AG09319 (cell line): ENCODE measurements at regions not wholly inside any gene's neighbourhood (a gene's known extent, or its start where the extent isn't known, plus 50 kb on each side); places are given as distances from the start of the nearest gene placed in this dataset.

ENCODE experiments used
- DNase-seq: peaks from one replicate; pipeline ENCODE4 v3.0.0-alpha.2; 2010; ENCODE audit warnings: low read depth; ENCODE audit errors: extremely low read depth
- CTCF ChIP-seq: IDR thresholded peaks from 2 replicates; pipeline ENCODE4 v1.5.1; 2011; ENCODE audit warnings: low read depth, mild to moderate bottlenecking, inconsistent platforms, low read length, moderate library complexity

GRCh38 chr5:18179579-18179978, 545.3 kb downstream of the TAF11L14 start:
- no peak for TF ChIP-seq CTCF
- DNase-seq, result no peak

- DNase-seq, result no peak
- no peak for TF ChIP-seq CTCF
Measured at GRCh38 chr5:18181575-18181974, 547.3 kb downstream of the TAF11L14 start.

DNA sequence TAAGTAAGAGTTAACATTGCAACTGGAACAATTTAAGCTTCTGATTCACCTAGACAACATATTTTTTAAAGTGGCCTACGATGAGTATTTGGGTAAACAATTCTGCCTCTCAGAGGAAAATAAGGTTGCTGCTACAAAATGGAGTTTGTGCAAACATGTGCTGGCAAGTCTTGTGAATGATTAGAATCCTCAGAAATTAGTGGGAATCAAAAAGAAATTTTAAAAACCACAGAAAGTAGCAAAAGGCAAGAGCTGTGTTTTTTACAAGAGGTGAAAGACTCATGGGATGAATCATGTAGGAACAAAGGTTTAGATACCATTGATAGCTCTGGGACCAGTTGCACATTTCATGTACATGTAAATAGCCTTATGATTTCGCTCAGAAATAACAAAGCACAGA, 561.6 kb downstream of the TAF11L14 start:
- DNase-seq, result no peak

GRCh38 chr5:18197734-18198133, 563.5 kb downstream of the TAF11L14 start:
- TF ChIP-seq CTCF, result no peak
- DNase-seq, result no peak

More for the DNA sequence above, 561.6 kb downstream of the TAF11L14 start:
- TF ChIP-seq CTCF, result no peak

DNA sequence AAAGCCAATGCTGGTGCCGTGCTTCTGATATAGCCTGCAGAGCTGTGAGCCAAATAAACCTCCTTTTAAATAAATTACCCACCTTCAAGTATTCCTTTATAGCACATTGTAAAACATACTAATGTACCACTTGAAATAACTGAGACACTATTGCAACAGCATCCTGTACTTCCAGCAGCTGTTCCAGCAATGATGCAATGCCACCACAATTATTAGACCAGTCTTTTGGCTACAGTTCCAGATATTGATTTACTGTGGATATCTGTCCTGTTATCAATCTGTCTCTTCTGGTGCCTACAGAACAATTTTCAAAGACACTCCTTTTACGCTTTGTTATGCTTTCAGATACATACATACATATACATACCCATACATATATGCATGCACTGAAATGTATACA, 567.9 kb downstream of the TAF11L14 start:
- no peak for DNase-seq

GRCh38 chr5:18203296-18203695, 569.0 kb downstream of the TAF11L14 start:
- no peak for DNase-seq
- TF ChIP-seq CTCF, result no peak

More for the DNA sequence above, 567.9 kb downstream of the TAF11L14 start:
- TF ChIP-seq CTCF, result no peak

GRCh38 chr5:18213666-18214065, 579.4 kb downstream of the TAF11L14 start:
- DNase-seq, result no peak
- no peak for TF ChIP-seq CTCF
